Parathyroid adenoma (tissue), 2 donors: ENCODE measurements at regions not wholly inside any gene's neighbourhood (a gene's known extent, or its start where the extent isn't known, plus 50 kb on each side); places are given as distances from the start of the nearest gene placed in this dataset.
"Not testable (repeated sequence)": the region's sequence is repeated elsewhere in the genome, so short reads cannot be mapped to it uniquely, and the experiment has no call there.

Experiments
- H2AFZ ChIP-seq: fragments of 300-600 bp; sonication (generic); one replicate; pipeline ENCODE4 v1.7.0; 2017; ENCODE audit warnings: antibody characterized with exemption, mild to moderate bottlenecking
- H3K27ac ChIP-seq: fragments of 300-600 bp; sonication (generic); one replicate; pipeline ENCODE4 v1.7.0; 2017
- H3K27me3 ChIP-seq: fragments of 300-600 bp; sonication (generic); one replicate; pipeline ENCODE4 v1.7.0; 2017; ENCODE audit warnings: low read length; ENCODE audit not compliant: control insufficient read depth, insufficient read depth
- H3K36me3 ChIP-seq: fragments of 300-600 bp; sonication (generic); one replicate; pipeline ENCODE4 v1.7.0; 2017; ENCODE audit warnings: low read length; ENCODE audit not compliant: control insufficient read depth, insufficient read depth
- H3K4me1 ChIP-seq: fragments of 300-600 bp; sonication (generic); one replicate; pipeline ENCODE4 v1.7.0; 2017; ENCODE audit warnings: control low read depth
- H3K4me2 ChIP-seq: fragments of 300-600 bp; sonication (generic); one replicate; pipeline ENCODE4 v1.7.0; 2017; ENCODE audit warnings: low read length
- H3K4me3 ChIP-seq: fragments of 300-600 bp; sonication (generic); one replicate; pipeline ENCODE4 v1.7.0; 2017; ENCODE audit warnings: low read depth, low read length
- H3K79me2 ChIP-seq: fragments of 300-600 bp; sonication (generic); one replicate; pipeline ENCODE4 v1.7.0; 2017; ENCODE audit warnings: control low read depth
- H3K9ac ChIP-seq: fragments of 300-600 bp; sonication (generic); one replicate; pipeline ENCODE4 v1.7.0; 2017; ENCODE audit warnings: mild to moderate bottlenecking
- H3K9me3 ChIP-seq: fragments of 300-600 bp; sonication (generic); one replicate; pipeline ENCODE4 v1.7.0; 2017; ENCODE audit warnings: low read length; ENCODE audit not compliant: control insufficient read depth
- TF ChIP-seq, protein P1 (sequence below): fragments of 300-600 bp; sonication (generic); IDR thresholded peaks from one replicate; pipeline ENCODE4 v1.7.0; 2017; ENCODE audit warnings: antibody characterized with exemption, mild to moderate bottlenecking
- donor health status: primary hyperparathyroidism.

DNA sequence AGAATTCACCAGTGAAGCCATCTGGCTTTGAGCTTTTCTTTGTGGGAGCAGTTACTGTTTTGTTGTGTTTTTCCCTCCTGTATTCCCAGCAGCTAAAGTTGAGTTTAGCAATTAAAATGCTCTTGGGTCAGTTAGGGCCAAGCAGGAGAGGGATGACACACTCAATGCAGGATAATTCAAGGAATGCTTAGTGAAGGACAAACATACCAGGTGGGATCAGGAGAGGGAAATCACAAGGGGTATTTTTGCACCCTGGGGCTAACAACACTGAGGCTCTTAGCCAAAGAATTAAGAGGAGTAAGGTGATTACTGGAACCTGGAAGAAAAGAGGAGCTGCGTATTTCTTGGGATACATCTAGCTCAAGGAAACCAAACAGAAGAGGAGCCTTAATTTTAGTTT, 82.4 kb upstream of the KCND2 start:
- Histone ChIP-seq H2AFZ (no peak overlapping the region), H3K4me2 (no peak overlapping the region), H3K4me1 (no peaks in the 10 kb centered on the region), H3K9ac (no peak overlapping the region), H3K9me3 (no peaks in the 10 kb centered on the region), H3K27me3 (no peaks in the 10 kb centered on the region), H3K36me3 (no peaks in the 10 kb centered on the region), H3K27ac (no peak overlapping the region), H3K4me3 (no peak overlapping the region), H3K79me2 (no peaks in the 10 kb centered on the region)
- TF ChIP-seq, protein P1, sequence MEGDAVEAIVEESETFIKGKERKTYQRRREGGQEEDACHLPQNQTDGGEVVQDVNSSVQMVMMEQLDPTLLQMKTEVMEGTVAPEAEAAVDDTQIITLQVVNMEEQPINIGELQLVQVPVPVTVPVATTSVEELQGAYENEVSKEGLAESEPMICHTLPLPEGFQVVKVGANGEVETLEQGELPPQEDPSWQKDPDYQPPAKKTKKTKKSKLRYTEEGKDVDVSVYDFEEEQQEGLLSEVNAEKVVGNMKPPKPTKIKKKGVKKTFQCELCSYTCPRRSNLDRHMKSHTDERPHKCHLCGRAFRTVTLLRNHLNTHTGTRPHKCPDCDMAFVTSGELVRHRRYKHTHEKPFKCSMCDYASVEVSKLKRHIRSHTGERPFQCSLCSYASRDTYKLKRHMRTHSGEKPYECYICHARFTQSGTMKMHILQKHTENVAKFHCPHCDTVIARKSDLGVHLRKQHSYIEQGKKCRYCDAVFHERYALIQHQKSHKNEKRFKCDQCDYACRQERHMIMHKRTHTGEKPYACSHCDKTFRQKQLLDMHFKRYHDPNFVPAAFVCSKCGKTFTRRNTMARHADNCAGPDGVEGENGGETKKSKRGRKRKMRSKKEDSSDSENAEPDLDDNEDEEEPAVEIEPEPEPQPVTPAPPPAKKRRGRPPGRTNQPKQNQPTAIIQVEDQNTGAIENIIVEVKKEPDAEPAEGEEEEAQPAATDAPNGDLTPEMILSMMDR = no peak

DNA sequence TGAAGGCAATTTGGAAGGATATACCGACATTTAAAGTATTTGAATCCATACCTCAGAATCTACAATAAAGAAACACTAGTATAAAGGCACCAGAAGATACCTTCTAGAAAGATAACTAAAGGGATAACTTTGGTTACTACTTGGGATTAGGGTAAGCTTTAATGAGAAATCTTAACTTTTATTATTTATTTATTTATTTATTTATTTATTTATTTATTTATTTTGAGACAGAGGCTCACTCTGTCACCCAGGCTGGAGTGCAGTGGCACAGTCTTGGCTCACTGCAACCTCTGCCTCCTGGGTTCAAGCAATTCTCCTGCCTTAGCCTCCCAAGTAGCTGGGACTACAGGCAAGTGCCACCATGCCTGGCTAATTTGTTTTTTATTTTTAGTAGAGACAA, 81.6 kb upstream of the KCND2 start:
- H2AFZ ChIP-seq, H3K4me3 ChIP-seq, H3K79me2 ChIP-seq, H3K27ac ChIP-seq, H3K4me1 ChIP-seq, H3K4me2 ChIP-seq, H3K27me3 ChIP-seq, H3K9me3 ChIP-seq, H3K36me3 ChIP-seq, H3K9ac ChIP-seq: not testable (repeated sequence)

DNA sequence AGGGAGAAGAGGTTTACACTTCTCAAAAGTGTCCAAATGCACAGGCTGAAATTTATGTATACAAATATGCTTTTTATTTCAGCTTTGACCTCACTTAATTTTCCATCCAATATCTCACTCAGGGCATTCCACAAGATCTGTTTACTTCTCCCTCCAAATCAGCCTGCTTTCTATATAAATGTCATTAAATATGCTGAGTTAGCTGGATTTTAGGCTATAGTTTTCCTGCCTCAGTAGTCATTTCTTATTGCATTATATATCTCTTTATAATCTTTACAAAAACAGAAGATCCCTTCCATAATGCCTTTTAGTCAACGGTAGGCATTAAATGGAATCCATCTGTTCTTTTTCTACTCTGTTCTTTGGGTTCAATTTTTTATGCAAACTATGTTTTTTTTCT, 71.7 kb upstream of the KCND2 start:
- Histone ChIP-seq H3K27me3 (no peaks in the 10 kb centered on the region), H3K27ac (no peak overlapping the region), H3K4me3 (no peak overlapping the region), H3K79me2 (no peaks in the 10 kb centered on the region), H2AFZ (no peak overlapping the region), H3K9ac (no peak overlapping the region), H3K4me2 (no peak overlapping the region), H3K9me3 (no peaks in the 10 kb centered on the region), H3K36me3 (no peaks in the 10 kb centered on the region), H3K4me1 (no peaks in the 10 kb centered on the region)
- TF ChIP-seq, protein P1 = no peak

DNA sequence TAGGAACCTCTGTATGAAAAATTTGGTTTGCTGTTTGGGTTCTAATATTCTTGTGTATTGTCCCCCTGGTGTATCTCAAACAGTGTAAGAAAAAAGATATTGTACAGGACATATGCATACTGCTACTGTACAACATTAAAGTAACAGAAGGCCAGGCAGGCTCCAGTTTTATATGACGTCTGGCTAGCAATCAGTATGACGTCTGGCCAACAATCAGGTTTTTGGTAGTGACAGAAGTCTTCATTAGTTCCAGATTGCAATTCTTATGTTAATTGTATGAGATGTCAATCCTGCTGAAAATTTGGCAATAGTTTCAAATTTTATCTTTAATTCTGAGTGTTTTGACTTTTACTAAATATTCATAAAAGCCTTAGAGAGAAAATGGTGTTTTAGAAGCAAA, 67.9 kb upstream of the KCND2 start:
- H3K4me2 ChIP-seq = no peak overlapping the region
- H3K79me2 ChIP-seq = no peaks in the 10 kb centered on the region
- H3K36me3 ChIP-seq = no peaks in the 10 kb centered on the region
- TF ChIP-seq, protein P1 = no peak
- no peak overlapping the region for H3K9ac ChIP-seq
- no peaks in the 10 kb centered on the region for H3K9me3 ChIP-seq
- no peaks in the 10 kb centered on the region for H3K4me1 ChIP-seq
- no peak overlapping the region for H3K4me3 ChIP-seq
- no peaks in the 10 kb centered on the region for H3K27me3 ChIP-seq
- H3K27ac ChIP-seq = no peak overlapping the region
- no peak overlapping the region for H2AFZ ChIP-seq

DNA sequence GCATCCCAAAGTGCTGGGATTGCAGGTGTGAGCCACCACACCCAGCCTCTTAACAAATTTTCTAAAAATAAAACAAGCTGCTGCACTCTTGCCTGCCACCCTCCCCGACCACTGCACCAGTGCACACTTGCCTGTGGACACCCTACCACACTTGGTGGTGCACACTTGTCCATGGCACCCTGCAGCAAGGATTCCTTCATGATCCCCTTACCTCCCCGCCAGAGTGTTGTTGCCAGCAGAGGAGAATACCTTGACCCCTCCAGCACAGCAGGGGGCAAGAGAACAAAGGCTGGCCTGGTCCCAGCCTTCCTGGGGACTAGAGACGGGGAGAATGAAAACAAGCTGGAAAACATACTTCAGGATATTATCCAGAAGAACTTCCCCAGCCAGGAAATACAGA, 65.9 kb upstream of the KCND2 start:
- Histone ChIP-seq H3K4me3 (no peak overlapping the region), H3K27me3 (no peaks in the 10 kb centered on the region), H3K27ac (no peak overlapping the region), H3K4me1 (no peaks in the 10 kb centered on the region), H3K36me3 (no peaks in the 10 kb centered on the region), H3K79me2 (no peaks in the 10 kb centered on the region), H2AFZ (no peak overlapping the region), H3K9me3 (no peaks in the 10 kb centered on the region), H3K4me2 (no peak overlapping the region), H3K9ac (no peak overlapping the region)
- TF ChIP-seq, protein P1 = no peak
